ENCODE measurements at regions not wholly inside any gene's neighbourhood (a gene's known extent, or its start where the extent isn't known, plus 50 kb on each side); places are given as distances from the start of the nearest gene placed in this dataset.

- DNase-seq (ENCODE audit: low spot score): no peak
- no peaks in the 10 kb centered on the region for H3K4me1 Mint-ChIP-seq (ENCODE audit: low read depth)
- no peaks in the 10 kb centered on the region for H3K9me3 Mint-ChIP-seq
- no peak overlapping the region for H3K27ac Mint-ChIP-seq
- H3K4me3 Mint-ChIP-seq (ENCODE audit: low read depth): no peak overlapping the region
- H3K36me3 Mint-ChIP-seq (ENCODE audit: low read depth): no peaks in the 10 kb centered on the region
- no peaks in the 10 kb centered on the region for H3K27me3 Mint-ChIP-seq (ENCODE audit: low read depth)
- intact Hi-C loops (cut with micrococcal nuclease): no loop called here
Observed at GRCh38 chr5:87924436-87924835, 344.2 kb downstream of the TMEM161B start.

DNA sequence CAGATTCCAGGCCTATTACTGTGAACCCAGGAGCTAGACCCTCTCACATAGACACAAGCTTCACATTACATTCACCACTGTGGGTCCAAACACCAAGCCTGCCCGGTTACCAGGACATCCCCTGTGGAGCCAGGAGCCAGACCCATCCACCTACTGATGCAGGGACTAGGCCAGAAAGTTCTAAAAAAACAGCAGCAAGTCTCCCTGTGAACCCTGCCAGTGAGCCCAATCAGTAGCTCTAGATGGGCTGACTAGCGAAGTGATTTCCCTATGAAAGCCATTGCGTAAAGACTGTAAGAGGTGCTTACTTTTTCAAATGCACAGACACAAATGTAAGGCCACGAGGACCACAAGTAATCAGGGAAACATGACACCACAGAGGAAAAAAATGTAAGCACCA, 352.3 kb downstream of the TMEM161B start:
- H3K4me3 Mint-ChIP-seq (ENCODE audit: low read depth): no peak overlapping the region
- DNase-seq (ENCODE audit: low spot score): no peak
- no peaks in the 10 kb centered on the region for H3K9me3 Mint-ChIP-seq
- no peaks in the 10 kb centered on the region for H3K4me1 Mint-ChIP-seq (ENCODE audit: low read depth)
- H3K27ac Mint-ChIP-seq: no peak overlapping the region
- intact Hi-C loops (cut with micrococcal nuclease): no loop called here
- no peaks in the 10 kb centered on the region for H3K36me3 Mint-ChIP-seq (ENCODE audit: low read depth)
- H3K27me3 Mint-ChIP-seq (ENCODE audit: low read depth): no peaks in the 10 kb centered on the region

DNA sequence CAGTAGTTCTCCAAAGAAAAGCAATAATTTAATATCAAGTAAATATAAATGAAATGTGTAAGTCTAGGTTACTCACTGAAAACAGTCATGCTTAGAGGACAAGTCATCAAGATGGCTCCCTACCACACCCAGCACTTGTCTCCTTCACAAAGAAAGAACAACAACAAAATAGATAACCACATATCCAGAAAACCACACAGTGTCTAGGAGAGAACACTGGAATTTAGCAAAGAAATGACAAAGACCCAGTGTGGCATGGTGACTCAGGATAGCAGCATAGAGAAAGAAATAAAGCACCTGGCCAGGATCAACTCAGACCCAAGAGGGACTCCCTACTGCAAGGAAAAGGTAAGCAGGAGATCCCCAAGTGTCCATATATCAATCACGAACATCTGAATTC, 356.2 kb downstream of the TMEM161B start:
- H3K4me3 Mint-ChIP-seq (ENCODE audit: low read depth): no peak overlapping the region
- no peaks in the 10 kb centered on the region for H3K27me3 Mint-ChIP-seq (ENCODE audit: low read depth)
- H3K4me1 Mint-ChIP-seq (ENCODE audit: low read depth): no peaks in the 10 kb centered on the region
- no peaks in the 10 kb centered on the region for H3K36me3 Mint-ChIP-seq (ENCODE audit: low read depth)
- H3K9me3 Mint-ChIP-seq: no peaks in the 10 kb centered on the region
- H3K27ac Mint-ChIP-seq: no peak overlapping the region
- DNase-seq (ENCODE audit: low spot score): no peak
- intact Hi-C loops (cut with micrococcal nuclease): no loop called here

- Mint-ChIP-seq H3K4me1 (ENCODE audit: low read depth) (no peaks in the 10 kb centered on the region), H3K9me3 (no peaks in the 10 kb centered on the region), H3K27ac (no peak overlapping the region), H3K36me3 (ENCODE audit: low read depth) (no peaks in the 10 kb centered on the region), H3K27me3 (ENCODE audit: low read depth) (no peaks in the 10 kb centered on the region), H3K4me3 (ENCODE audit: low read depth) (no peak overlapping the region)
- DNase-seq (ENCODE audit: low spot score): no peak
- intact Hi-C loops (cut with micrococcal nuclease): no loop called here
Observed at GRCh38 chr5:87909382-87909781, 359.3 kb downstream of the TMEM161B start.

DNA sequence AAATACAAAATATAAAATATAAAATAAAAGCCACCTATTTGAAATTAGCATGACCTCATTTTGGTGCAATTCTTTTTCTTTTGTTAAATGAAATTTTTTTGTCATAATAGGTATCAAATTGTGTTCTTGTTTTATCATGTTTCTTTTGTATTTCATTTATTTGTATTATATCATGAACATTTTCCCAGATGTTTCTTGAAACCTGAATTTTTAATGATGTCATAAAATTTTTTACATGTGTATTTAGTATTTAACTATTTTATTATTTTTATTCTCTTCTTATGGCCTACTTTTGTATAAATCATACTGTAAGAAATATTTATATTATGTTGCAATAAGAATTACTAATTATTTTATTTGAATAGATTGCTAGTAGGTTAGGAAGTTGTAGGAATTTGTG, 361.7 kb downstream of the TMEM161B start:
- H3K27ac Mint-ChIP-seq: no peak overlapping the region
- H3K36me3 Mint-ChIP-seq (ENCODE audit: low read depth): no peaks in the 10 kb centered on the region
- no peak overlapping the region for H3K4me3 Mint-ChIP-seq (ENCODE audit: low read depth)
- H3K9me3 Mint-ChIP-seq: no peaks in the 10 kb centered on the region
- DNase-seq (ENCODE audit: low spot score): no peak
- intact Hi-C loops (cut with micrococcal nuclease): no loop called here
- no peaks in the 10 kb centered on the region for H3K27me3 Mint-ChIP-seq (ENCODE audit: low read depth)
- no peaks in the 10 kb centered on the region for H3K4me1 Mint-ChIP-seq (ENCODE audit: low read depth)

GRCh38 chr5:87900419-87900818, 368.2 kb downstream of the TMEM161B start:
- H3K4me1 Mint-ChIP-seq (ENCODE audit: low read depth): no peaks in the 10 kb centered on the region

DNA sequence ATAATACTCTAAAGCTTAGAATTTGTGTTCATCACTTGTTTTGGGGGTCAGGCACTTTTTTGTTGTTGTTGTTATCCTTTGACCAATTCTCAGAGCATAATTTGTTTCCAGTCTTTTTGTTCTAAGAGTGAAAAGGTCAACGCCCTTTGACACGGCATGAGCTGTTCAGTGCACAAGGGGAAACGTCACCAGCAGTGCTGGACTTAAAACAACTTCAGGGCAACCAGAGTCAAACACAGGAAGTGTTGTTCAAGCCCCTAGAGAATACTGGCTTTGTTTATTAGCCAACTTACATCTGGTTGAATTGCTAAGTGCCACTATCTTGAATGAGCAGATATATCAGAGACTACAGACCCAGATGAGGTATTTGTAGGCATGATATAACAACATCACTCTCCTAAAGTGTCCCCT, 368.9 kb downstream of the TMEM161B start:
- Mint-ChIP-seq H3K27me3 (ENCODE audit: low read depth) (no peaks in the 10 kb centered on the region), H3K4me3 (ENCODE audit: low read depth) (no peak overlapping the region), H3K9me3 (no peaks in the 10 kb centered on the region), H3K4me1 (ENCODE audit: low read depth) (no peaks in the 10 kb centered on the region), H3K27ac (no peak overlapping the region), H3K36me3 (ENCODE audit: low read depth) (no peaks in the 10 kb centered on the region)
- intact Hi-C loops (cut with micrococcal nuclease): no loop called here
- no peak for DNase-seq (ENCODE audit: low spot score)

More at GRCh38 chr5:87900419-87900818, 368.2 kb downstream of the TMEM161B start:
- H3K27ac Mint-ChIP-seq: no peak overlapping the region
- H3K36me3 Mint-ChIP-seq (ENCODE audit: low read depth): no peaks in the 10 kb centered on the region
- DNase-seq (ENCODE audit: low spot score): no peak
- no peaks in the 10 kb centered on the region for H3K9me3 Mint-ChIP-seq
- no peaks in the 10 kb centered on the region for H3K27me3 Mint-ChIP-seq (ENCODE audit: low read depth)
- no peak overlapping the region for H3K4me3 Mint-ChIP-seq (ENCODE audit: low read depth)
- intact Hi-C loops (cut with micrococcal nuclease): no loop called here

DNA sequence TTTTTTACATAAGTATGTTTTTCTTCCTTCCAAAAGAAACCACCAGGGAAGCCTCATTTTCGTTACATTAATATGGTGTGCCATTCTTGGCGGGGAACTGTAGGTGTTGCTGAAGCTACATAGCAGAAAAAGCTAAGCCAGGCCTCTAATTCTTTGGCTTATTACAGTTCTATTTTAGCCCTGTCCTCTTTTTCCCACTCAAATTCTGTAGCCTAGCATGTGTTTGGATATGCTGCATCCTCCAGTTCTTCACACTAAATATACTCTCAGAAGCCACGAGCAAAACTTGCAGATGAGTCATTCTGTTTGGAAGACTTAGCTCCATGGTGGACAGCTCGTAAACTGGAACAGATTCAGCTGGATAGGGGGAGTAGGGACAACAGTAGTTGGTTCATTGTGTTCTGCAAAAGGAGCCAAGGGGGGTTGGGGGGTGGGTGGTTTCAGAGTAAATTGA, 369.4 kb downstream of the TMEM161B start:
- intact Hi-C loops (cut with micrococcal nuclease): no loop called here
- Mint-ChIP-seq H3K9me3 (no peaks in the 10 kb centered on the region), H3K27me3 (ENCODE audit: low read depth) (no peaks in the 10 kb centered on the region), H3K27ac (no peak overlapping the region), H3K36me3 (ENCODE audit: low read depth) (no peaks in the 10 kb centered on the region), H3K4me3 (ENCODE audit: low read depth) (no peak overlapping the region), H3K4me1 (ENCODE audit: low read depth) (no peaks in the 10 kb centered on the region)
- DNase-seq (ENCODE audit: low spot score): no peak

DNA sequence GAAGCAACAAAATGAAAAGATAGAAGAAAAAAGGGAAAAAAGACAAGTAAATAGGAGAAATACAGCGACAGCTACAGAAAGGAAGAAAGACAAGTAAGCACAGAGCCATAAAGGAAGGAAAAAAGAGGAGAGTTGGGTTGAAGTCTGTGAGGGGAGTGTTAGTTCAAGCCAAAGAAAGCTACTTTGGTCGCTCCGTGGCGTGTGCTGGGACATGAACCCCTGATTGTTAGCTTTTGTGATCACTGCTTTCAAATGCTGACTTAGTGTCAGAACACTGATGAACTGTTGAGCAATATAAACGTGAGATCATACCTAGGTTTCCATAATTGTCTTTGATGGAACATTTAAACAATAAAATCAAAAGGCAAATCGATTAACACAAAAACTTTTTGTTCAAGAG, 370.1 kb downstream of the TMEM161B start:
- no peaks in the 10 kb centered on the region for H3K4me1 Mint-ChIP-seq (ENCODE audit: low read depth)
- H3K27ac Mint-ChIP-seq: no peak overlapping the region
- intact Hi-C loops (cut with micrococcal nuclease): no loop called here
- DNase-seq (ENCODE audit: low spot score): no peak
- no peaks in the 10 kb centered on the region for H3K36me3 Mint-ChIP-seq (ENCODE audit: low read depth)
- no peaks in the 10 kb centered on the region for H3K27me3 Mint-ChIP-seq (ENCODE audit: low read depth)
- no peaks in the 10 kb centered on the region for H3K9me3 Mint-ChIP-seq
- no peak overlapping the region for H3K4me3 Mint-ChIP-seq (ENCODE audit: low read depth)

- intact Hi-C loops (cut with micrococcal nuclease): no loop called here
- no peak overlapping the region for H3K27ac Mint-ChIP-seq
- H3K36me3 Mint-ChIP-seq (ENCODE audit: low read depth): no peaks in the 10 kb centered on the region
- no peaks in the 10 kb centered on the region for H3K27me3 Mint-ChIP-seq (ENCODE audit: low read depth)
- H3K9me3 Mint-ChIP-seq: no peaks in the 10 kb centered on the region
- DNase-seq (ENCODE audit: low spot score): no peak
- no peak overlapping the region for H3K4me3 Mint-ChIP-seq (ENCODE audit: low read depth)
- no peaks in the 10 kb centered on the region for H3K4me1 Mint-ChIP-seq (ENCODE audit: low read depth)
Observed at GRCh38 chr5:87888139-87888538, 380.5 kb downstream of the TMEM161B start.

GRCh38 chr5:87887247-87887646, 381.4 kb downstream of the TMEM161B start:
- Mint-ChIP-seq H3K9me3 (no peaks in the 10 kb centered on the region), H3K27ac (no peak overlapping the region), H3K4me1 (ENCODE audit: low read depth) (no peaks in the 10 kb centered on the region), H3K36me3 (ENCODE audit: low read depth) (no peaks in the 10 kb centered on the region), H3K4me3 (ENCODE audit: low read depth) (no peak overlapping the region), H3K27me3 (ENCODE audit: low read depth) (no peaks in the 10 kb centered on the region)
- DNase-seq (ENCODE audit: low spot score): no peak
- intact Hi-C loops (cut with micrococcal nuclease): no loop called here

GRCh38 chr5:87886164-87886563, 382.5 kb downstream of the TMEM161B start:
- H3K9me3 Mint-ChIP-seq: no peaks in the 10 kb centered on the region
- intact Hi-C loops (cut with micrococcal nuclease): no loop called here
- no peaks in the 10 kb centered on the region for H3K36me3 Mint-ChIP-seq (ENCODE audit: low read depth)
- H3K27ac Mint-ChIP-seq: no peak overlapping the region
- H3K4me3 Mint-ChIP-seq (ENCODE audit: low read depth): no peak overlapping the region
- DNase-seq (ENCODE audit: low spot score): no peak
- H3K4me1 Mint-ChIP-seq (ENCODE audit: low read depth): no peaks in the 10 kb centered on the region
- no peaks in the 10 kb centered on the region for H3K27me3 Mint-ChIP-seq (ENCODE audit: low read depth)

DNA sequence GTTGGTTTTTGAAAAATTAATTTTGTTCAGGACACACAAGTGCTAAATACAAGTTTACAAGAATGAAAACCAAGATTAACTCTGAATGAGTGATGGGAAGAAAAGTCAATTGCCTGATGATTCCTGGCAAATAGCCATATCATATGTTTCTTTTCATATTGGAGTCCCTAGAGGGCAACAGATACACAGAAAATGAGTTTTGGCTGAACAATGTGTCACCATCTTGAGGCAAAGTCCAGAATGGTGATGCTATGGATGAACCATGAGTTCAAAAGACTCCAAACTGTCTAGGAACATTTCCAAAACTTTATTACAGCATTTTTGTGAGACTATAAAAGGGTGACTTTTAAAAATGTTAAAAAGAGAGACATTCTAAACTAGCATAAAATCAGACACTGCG, 382.9 kb downstream of the TMEM161B start:
- no peaks in the 10 kb centered on the region for H3K36me3 Mint-ChIP-seq (ENCODE audit: low read depth)
- H3K9me3 Mint-ChIP-seq: no peaks in the 10 kb centered on the region
- no peaks in the 10 kb centered on the region for H3K4me1 Mint-ChIP-seq (ENCODE audit: low read depth)
- H3K27me3 Mint-ChIP-seq (ENCODE audit: low read depth): no peaks in the 10 kb centered on the region
- H3K27ac Mint-ChIP-seq: no peak overlapping the region
- no peak for DNase-seq (ENCODE audit: low spot score)
- no peak overlapping the region for H3K4me3 Mint-ChIP-seq (ENCODE audit: low read depth)
- intact Hi-C loops (cut with micrococcal nuclease): no loop called here

- DNase-seq (ENCODE audit: low spot score): no peak
- no peaks in the 10 kb centered on the region for H3K9me3 Mint-ChIP-seq
- no peak overlapping the region for H3K4me3 Mint-ChIP-seq (ENCODE audit: low read depth)
- no peak overlapping the region for H3K27ac Mint-ChIP-seq
- H3K4me1 Mint-ChIP-seq (ENCODE audit: low read depth): no peaks in the 10 kb centered on the region
- intact Hi-C loops (cut with micrococcal nuclease): no loop called here
- no peaks in the 10 kb centered on the region for H3K27me3 Mint-ChIP-seq (ENCODE audit: low read depth)
- no peaks in the 10 kb centered on the region for H3K36me3 Mint-ChIP-seq (ENCODE audit: low read depth)
Observed at GRCh38 chr5:87877495-87877894, 391.1 kb downstream of the TMEM161B start.

Measured in activated T-helper 2 cell treated with anti-CD3 and anti-CD28 coated beads, Interferon-gamma antibody, Interleukin-2, Interleukin-4, amounts not matched to agents 10 μg/mL and 5 μg/mL and 100 μg/mL, durations not matched to agents 14 hours and 24 hours and 36 hours (primary cell).